GM21526 (cell line): ENCODE measurements at regions not wholly inside any gene's neighbourhood (a gene's known extent, or its start where the extent isn't known, plus 50 kb on each side); places are given as distances from the start of the nearest gene placed in this dataset.
"Not testable (repeated sequence)": the region's sequence is repeated elsewhere in the genome, so short reads cannot be mapped to it uniquely, and the experiment has no call there.

Source experiments
- ATAC-seq: cut with Tn5 transposase; IDR thresholded peaks from one replicate; pipeline ENCODE4 v1.9.1; 2021; ENCODE audit warnings: moderate library complexity; ENCODE audit not compliant: unreplicated experiment, low FRiP score

- ATAC-seq, result no peak
These were observed 346.6 kb downstream of the RSL24D1 start for GRCh38 chr15:54850101-54850500.

DNA sequence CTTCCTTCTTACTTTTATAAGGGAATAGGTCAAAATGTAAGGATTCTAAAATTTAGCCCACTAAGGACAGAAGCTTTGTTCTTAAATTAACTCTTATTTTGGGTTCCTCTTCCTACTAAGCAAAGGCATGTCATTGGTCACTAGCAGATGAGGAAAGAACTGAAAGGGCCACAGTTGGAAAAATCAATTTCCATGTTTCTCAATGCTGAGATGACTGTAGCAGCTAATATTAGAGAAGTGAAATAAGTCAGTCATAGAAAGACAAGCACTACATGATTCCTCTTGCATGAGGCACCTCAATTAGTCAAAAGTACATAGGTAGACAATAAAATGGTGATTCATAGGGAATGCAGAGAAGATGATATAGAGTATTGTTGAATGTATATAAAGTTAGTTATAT lies 353.7 kb downstream of the RSL24D1 start:
- no peak for ATAC-seq

GRCh38 chr15:54841701-54842305 lies 354.9 kb downstream of the RSL24D1 start:
- ATAC-seq, result no peak

- ATAC-seq, result no peak
These were observed 355.9 kb downstream of the RSL24D1 start for GRCh38 chr15:54840621-54841398.

GRCh38 chr15:54839379-54839778 lies 357.4 kb downstream of the RSL24D1 start:
- ATAC-seq, result no peak

DNA sequence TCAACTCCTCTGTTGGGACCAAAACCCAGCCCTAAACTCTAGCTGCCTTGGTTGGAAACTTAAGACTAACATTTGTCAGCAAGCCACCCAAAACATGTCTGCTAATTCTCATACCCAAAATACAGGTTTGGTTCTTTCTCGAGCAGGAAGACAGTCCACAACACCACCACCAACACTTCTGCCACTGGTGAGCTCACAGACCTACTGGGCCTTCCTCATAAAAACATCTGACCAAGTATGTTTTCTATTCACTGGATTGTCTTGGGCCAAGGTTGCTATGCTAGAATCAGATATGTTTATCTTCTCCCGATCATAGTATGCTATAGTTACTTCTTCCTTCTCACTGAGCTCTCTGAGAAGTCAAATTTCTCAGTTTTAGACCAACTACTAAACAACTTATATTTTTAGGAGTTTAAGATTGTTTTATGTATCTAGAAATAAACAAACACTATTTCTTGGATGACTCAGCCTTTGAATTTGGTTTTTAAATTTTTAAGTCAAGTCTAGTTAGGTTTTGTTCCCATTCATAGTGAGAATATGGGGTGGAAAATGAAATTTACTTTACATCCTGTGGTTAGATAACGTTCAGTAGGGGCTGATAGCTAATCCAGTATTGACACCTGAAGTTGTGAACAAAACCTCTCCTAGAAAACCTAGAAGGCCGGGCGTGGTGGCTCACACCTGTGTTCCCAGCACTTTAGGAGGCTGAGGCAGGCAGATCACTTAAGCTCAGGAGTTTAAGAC lies 360.5 kb downstream of the RSL24D1 start:
- ATAC-seq, result no peak

DNA sequence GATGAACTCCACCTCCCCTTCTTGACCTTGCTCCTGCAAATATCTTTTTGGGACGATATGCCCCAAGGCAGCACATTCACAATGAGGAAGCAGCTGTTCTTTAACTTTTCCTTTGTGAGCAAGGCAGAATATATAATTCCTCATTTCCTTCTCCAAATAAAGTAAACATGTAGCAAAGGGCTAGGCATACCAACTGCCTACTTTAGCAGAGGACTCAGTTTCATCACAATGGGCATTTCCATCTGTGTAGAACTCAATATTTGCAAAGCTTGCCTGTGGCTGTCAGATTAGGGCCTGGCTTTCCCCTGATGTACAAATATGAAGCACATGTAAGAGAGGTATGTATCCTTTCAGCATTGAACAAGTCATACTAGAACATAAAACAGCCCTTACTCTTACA lies 366.9 kb downstream of the RSL24D1 start:
- ATAC-seq, result no peak

GRCh38 chr15:54820811-54821210 lies 375.9 kb downstream of the RSL24D1 start:
- no peak for ATAC-seq

GRCh38 chr15:54820098-54820497 lies 376.6 kb downstream of the RSL24D1 start:
- ATAC-seq, result no peak

DNA sequence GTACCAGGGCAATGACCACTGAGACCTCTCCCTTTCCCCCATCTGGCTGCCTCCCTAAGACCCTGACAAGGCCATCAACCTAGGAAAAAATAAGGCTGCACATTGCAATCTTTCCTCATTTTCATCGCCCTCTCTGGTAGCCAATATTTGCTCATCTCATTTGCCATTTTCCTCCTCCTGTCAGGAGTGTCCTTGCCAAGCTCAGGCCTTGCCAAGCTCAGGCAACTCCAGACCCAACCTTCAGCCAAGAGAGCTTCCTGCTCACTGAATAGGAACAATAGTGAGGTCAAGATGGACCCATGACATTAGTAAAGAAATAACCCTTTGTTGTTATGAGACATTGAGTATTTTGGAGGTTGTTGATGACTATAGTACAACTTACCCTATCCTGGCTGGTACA lies 380.3 kb downstream of the RSL24D1 start:
- no peak for ATAC-seq

DNA sequence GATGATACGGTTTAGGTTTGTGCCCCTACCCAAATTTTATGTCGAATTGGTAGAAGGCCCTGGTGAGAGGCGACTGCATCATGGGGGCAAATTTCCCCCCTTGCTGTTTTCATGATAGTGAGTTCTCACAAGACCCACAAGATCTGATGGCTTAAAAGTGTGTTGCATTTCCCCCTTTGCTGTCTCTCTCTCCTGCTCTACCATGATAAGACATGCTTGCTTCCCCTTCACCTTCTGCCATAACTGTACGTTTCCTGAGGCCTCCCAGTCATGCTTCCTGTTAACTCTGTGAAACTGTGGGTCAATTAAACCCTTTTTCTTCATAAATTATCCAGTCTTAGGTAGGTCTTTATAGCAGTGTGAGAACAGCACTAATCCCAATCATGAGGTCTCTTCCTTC lies 381.2 kb downstream of the RSL24D1 start:
- ATAC-seq, result no peak

- no peak for ATAC-seq
These were observed 384.4 kb downstream of the RSL24D1 start for GRCh38 chr15:54812383-54812782.

DNA sequence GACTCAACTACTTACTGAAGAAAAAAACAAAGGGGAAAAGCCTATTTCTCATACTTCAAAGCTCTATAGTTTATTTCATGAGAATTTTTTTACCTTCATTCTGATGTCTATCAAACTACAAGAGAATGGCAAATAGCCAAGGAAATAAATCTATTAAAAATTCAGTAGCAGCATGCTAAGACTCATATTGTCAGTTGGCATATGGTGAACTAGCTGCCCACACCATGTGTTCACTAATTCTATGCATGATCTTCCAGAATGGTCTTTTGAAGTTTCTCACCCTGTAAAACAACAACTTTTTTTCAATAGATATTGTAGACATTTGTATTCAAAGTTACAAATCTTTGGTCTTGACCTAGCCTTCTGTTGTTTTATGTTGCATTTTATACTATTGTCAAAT lies 386.2 kb downstream of the RSL24D1 start:
- no peak for ATAC-seq

DNA sequence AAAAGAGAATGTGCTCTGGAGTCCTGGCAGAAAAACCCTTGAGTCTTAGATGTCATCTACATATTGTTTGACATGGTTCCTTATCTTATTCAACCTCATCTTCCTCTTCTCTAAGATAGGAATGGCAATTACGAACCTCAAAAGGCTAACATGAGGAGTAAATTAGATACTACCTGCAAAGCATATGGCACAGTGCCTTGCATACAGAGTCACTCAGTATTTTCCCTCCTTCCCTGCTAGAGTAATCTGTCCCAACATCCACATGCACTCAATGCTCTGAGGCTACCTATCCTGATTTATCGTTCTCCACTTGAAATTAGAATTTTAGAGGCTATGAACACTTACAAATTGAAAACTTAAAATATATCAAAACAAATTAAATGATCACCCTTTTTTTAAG lies 386.7 kb downstream of the RSL24D1 start:
- no peak for ATAC-seq

- ATAC-seq, result no peak
These were observed 388.4 kb downstream of the RSL24D1 start for GRCh38 chr15:54808321-54808720.

GRCh38 chr15:54803987-54804386 lies 392.8 kb downstream of the RSL24D1 start:
- no peak for ATAC-seq

DNA sequence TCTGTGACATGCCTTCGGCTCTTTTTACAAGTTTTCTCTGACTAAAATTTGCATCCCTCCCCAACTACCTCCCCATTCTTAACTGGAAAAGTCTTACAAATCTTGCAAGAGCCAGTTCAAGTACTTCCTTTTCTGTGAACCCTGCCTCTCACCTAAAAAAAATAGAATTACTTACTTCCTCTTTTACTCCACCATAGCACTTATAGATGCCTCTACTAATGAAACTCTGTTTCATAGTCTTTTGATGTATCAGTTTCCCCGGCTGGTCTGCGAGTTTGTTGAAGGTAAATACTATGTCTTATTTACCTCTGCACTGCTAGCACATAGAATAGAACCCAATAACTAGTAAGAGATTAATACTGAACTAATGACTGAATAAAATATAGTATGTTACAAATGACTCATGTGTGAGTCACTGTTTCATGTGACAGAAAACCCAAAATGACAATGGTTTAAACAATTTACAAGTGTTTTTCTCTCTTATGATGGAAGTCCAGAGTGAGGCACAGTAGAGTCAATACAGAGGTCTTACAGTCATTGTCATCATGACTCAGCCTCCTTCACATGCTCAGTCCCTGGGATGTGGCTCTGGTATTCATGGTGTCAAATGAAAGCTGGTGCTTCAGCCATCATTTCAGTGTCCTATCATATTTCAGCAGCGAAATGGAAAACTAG lies 393.5 kb downstream of the RSL24D1 start:
- ATAC-seq, result peak; percentile 79

DNA sequence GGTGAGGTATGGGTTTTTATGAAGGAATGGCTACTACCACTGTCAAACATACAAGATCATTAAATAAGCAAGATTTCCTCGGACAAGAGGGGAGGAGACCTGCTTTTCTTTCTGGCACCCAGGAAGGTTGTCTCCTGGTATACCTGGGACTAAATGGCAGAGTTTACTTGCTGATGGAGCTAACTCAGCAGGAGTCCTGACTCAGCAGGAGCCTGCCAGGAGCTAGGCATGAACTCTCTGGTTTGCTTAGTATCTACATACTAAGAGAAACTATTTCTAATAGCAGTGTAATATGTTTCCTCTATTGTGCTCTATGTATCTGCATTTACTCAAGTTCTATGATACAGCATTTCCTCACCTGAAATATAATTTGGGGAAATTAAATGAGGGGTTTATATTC lies 404.2 kb downstream of the RSL24D1 start:
- ATAC-seq, result no peak

DNA sequence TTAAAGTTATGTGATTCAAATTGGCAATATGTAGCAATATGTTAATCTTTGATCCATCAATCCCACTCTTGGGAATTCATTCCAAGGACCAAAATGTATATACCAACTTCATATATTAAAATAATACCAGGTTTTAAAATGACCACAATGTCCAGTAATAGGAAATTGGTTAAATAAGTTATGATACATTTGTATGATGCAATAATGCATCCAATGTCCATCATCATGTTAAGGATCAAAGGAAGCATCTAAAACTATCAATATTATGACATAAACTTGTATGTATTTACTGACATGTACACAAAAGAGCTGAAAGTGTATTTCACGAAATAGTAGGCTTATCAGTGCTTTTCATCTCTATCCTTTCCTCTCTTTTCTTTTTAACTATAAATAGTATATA lies 406.0 kb downstream of the RSL24D1 start:
- no peak for ATAC-seq

DNA sequence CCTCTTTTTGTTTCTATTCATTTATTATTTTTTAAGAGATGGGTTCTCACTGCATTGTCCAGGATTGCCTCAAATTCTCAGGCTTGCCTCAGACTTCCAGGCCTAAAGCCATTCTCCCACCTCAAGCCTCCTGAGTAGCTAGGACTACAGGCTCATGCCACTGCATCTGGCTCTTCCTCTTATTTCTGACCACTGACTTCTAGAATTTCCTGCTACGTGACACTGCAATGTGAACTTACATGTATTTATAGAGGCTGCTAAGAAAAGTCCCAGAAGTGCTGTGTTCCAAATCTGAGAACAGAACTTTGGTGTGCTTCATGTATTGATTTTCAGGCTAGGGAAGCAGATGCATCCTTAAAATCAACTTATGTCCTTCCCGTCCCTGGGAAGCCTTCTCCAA lies 407.4 kb downstream of the RSL24D1 start:
- ATAC-seq, result no peak

GRCh38 chr15:54781220-54781619 lies 415.5 kb downstream of the RSL24D1 start:
- ATAC-seq, result not testable (repeated sequence)
